MCF 10A (cell line): ENCODE measurements at regions not wholly inside any gene's neighbourhood (a gene's known extent, or its start where the extent isn't known, plus 50 kb on each side); places are given as distances from the start of the nearest gene placed in this dataset.

ENCODE experiments used
- BruUV-seq: library from RNA; stranded (reverse); fragments of 400-500 nt; replicated peaks from 2 replicates; lab custom pipeline; 2021; lab: Mats Ljungman, UMichigan
- CTCF ChIA-PET: fragments of 300-600 bp; sonication (Branson Sonifier 250); formaldehyde crosslinking; extraction: SDS; loops from one replicate; lab custom pipeline; 2021; ENCODE audit warnings: antibody characterized with exemption, inconsistent platforms; lab: Yijun Ruan, JAX
- POLR2A ChIA-PET: fragments of 300-600, 350-650 bp; sonication (Branson Sonifier 250); formaldehyde crosslinking; extraction: SDS; loops from one replicate; lab custom pipeline; 2020; ENCODE audit warnings: antibody characterized with exemption, inconsistent platforms; lab: Yijun Ruan, JAX
- DNase-seq: peaks from one replicate; pipeline ENCODE4 v3.0.0-alpha.2; 2018; ENCODE audit not compliant: unreplicated experiment
- H3K27ac Mint-ChIP-seq: one replicate; pipeline ENCODE4 v1.8.0; 2022; ENCODE audit warnings: mild to moderate bottlenecking, low read depth, mixed read lengths; ENCODE audit not compliant: unreplicated experiment
- H3K27me3 Mint-ChIP-seq: one replicate; pipeline ENCODE4 v1.8.0; 2022; ENCODE audit warnings: mixed read lengths; ENCODE audit not compliant: insufficient read depth, unreplicated experiment
- H3K36me3 Mint-ChIP-seq: one replicate; pipeline ENCODE4 v1.8.0; 2022; ENCODE audit warnings: mild to moderate bottlenecking, moderate library complexity, mixed read lengths; ENCODE audit not compliant: insufficient read depth, unreplicated experiment
- H3K4me1 Mint-ChIP-seq: one replicate; pipeline ENCODE4 v1.8.0; 2022; ENCODE audit warnings: mixed read lengths; ENCODE audit not compliant: insufficient read depth, unreplicated experiment
- H3K4me3 Mint-ChIP-seq: one replicate; pipeline ENCODE4 v1.8.0; 2022; ENCODE audit warnings: mild to moderate bottlenecking, moderate library complexity, mixed read lengths; ENCODE audit not compliant: unreplicated experiment
- H3K9me3 Mint-ChIP-seq: one replicate; pipeline ENCODE4 v1.8.0; 2022; ENCODE audit warnings: mixed read lengths; ENCODE audit not compliant: unreplicated experiment
- intact Hi-C: fragments of 100-400 bp; cut with micrococcal nuclease; formaldehyde crosslinking; loops from 2 replicates; pipeline ENCODE4 v1.14.1; 2022
- TF ChIP-seq, protein P1 (sequence below): fragments of 200-600 bp; IDR thresholded peaks from one replicate; pipeline ENCODE4 v1.8.0; 2022; ENCODE audit warnings: antibody characterized with exemption, mild to moderate bottlenecking; ENCODE audit not compliant: unreplicated experiment

DNA sequence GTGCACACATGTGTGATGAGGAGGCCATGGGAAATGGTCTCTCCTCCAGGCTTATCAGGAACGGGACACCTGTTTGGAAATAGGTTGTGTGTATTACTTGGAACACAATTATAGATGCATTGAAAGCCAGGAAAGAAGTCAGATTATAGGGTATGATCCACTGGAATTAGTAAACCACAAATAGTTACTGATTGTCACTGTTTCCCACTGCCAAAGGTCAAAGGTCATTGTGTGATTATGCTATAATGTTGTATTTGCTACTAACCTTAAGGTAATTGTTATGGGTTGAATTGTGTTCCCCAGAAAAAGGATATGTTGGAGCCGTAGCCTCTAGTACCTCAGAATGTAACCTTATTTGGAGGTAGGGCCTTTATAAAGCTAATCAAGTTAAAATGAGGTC is 129.9 kb upstream of the FBXO33 start:
- no TSS peak for BruUV-seq
- Mint-ChIP-seq H3K27ac (no peak overlapping the region), H3K4me3 (no peak overlapping the region), H3K9me3 (peaks cover 8% of the 10 kb centered on the region), H3K27me3 (no peaks in the 10 kb centered on the region), H3K36me3 (no peaks in the 10 kb centered on the region), H3K4me1 (no peaks in the 10 kb centered on the region)
- DNase-seq, result no peak
- intact Hi-C loops, result no loop called here
- POLR2A ChIA-PET, result no interaction called here
- TF ChIP-seq, protein P1, sequence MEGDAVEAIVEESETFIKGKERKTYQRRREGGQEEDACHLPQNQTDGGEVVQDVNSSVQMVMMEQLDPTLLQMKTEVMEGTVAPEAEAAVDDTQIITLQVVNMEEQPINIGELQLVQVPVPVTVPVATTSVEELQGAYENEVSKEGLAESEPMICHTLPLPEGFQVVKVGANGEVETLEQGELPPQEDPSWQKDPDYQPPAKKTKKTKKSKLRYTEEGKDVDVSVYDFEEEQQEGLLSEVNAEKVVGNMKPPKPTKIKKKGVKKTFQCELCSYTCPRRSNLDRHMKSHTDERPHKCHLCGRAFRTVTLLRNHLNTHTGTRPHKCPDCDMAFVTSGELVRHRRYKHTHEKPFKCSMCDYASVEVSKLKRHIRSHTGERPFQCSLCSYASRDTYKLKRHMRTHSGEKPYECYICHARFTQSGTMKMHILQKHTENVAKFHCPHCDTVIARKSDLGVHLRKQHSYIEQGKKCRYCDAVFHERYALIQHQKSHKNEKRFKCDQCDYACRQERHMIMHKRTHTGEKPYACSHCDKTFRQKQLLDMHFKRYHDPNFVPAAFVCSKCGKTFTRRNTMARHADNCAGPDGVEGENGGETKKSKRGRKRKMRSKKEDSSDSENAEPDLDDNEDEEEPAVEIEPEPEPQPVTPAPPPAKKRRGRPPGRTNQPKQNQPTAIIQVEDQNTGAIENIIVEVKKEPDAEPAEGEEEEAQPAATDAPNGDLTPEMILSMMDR, result no peak
- CTCF ChIA-PET, result no interaction called here

DNA sequence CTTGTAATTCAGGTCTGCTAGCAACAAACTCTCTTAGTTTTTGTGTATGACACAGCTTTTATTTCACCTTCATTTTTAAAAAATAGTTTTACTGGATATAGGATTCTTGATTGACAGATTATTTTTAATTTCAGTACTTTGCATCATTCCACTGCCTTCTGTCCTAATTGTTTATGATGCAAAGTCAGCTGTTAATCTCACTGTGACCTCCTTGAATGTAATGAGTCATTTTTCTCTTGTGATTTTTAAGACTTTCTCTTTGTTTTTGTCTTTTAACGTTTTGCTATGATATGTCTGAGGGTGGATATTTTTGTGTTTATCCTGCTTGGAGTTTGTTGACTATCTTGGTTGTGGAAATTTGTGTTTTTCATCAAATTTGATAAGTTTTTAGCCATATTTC is 126.3 kb upstream of the FBXO33 start:
- Mint-ChIP-seq H3K36me3 (no peaks in the 10 kb centered on the region), H3K4me1 (no peaks in the 10 kb centered on the region), H3K27ac (no peak overlapping the region), H3K4me3 (no peak overlapping the region), H3K27me3 (no peaks in the 10 kb centered on the region), H3K9me3 (peaks cover 15% of the 10 kb centered on the region)
- TF ChIP-seq, protein P1, result no peak
- intact Hi-C loops, result no loop called here
- no TSS peak for BruUV-seq
- CTCF ChIA-PET, result no interaction called here
- POLR2A ChIA-PET, result no interaction called here
- no peak for DNase-seq

DNA sequence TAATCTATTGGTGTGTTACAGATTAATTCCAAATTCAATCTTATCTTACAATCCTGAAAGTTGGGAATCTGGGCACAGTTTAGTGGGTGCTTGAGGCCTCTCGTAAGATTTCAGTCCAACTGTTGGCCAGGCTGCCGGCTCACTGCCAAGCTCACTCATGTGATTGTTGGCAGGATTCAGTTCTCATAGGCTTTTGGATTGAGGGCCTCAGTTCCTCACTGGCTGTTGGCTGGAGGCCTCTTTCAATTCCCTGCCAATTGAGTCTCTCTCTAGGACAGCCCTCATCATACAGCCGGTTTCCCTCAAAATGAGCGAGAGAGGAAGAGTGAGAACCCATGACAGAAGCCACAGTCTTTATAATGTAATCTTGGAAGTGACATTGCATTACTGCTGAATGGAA is 123.5 kb upstream of the FBXO33 start:
- no peak for DNase-seq
- ChIA-PET CTCF (interaction anchor here (0.6 kb wide), 1 partner anchor 40 kb away, joined by 4 read pairs; no protein-coding TSS in a partner anchor), POLR2A (no interaction called here)
- no peaks in the 10 kb centered on the region for H3K27me3 Mint-ChIP-seq
- no TSS peak for BruUV-seq
- TF ChIP-seq, protein P1, result no peak
- H3K36me3 Mint-ChIP-seq, result no peaks in the 10 kb centered on the region
- intact Hi-C loops, result no loop called here
- no peaks in the 10 kb centered on the region for H3K4me1 Mint-ChIP-seq
- no peak overlapping the region for H3K27ac Mint-ChIP-seq
- H3K9me3 Mint-ChIP-seq, result peaks cover 17% of the 10 kb centered on the region
- H3K4me3 Mint-ChIP-seq, result no peak overlapping the region

DNA sequence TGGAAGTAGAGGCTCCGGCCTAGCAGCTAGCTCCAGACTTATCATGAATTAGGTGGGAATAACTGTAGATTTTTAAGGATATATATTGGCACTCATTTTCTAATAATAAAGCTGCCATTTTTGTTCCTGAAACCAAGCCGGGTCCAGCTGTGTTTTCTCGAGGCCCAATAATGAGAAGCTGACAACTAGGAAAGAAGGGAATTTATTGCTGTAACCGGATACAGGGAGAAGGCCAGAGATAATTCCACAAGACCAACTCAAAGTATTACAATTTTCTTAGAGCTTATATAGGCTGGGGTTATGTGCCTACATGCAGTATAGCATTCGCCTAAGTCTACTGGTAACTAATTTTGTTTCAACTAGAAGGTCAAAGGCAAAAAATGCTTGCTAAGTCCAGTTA is 122.3 kb upstream of the FBXO33 start:
- intact Hi-C loops, result no loop called here
- Mint-ChIP-seq H3K27me3 (no peaks in the 10 kb centered on the region), H3K36me3 (no peaks in the 10 kb centered on the region), H3K9me3 (peaks cover 17% of the 10 kb centered on the region), H3K4me1 (no peaks in the 10 kb centered on the region), H3K27ac (no peak overlapping the region), H3K4me3 (no peak overlapping the region)
- POLR2A ChIA-PET, result interaction anchor here (0.7 kb wide), 1 partner anchor 16 kb away, joined by 3 read pairs; no protein-coding TSS in a partner anchor
- DNase-seq, result no peak
- BruUV-seq, result no TSS peak
- TF ChIP-seq, protein P1, result no peak
- CTCF ChIA-PET, result interaction anchor here (0.6 kb wide), 1 partner anchor 124 kb away, joined by 3 read pairs; no protein-coding TSS in a partner anchor
